ENCODE measurements at regions not wholly inside any gene's neighbourhood (a gene's known extent, or its start where the extent isn't known, plus 50 kb on each side); places are given as distances from the start of the nearest gene placed in this dataset.
"Not testable (repeated sequence)": the region's sequence is repeated elsewhere in the genome, so short reads cannot be mapped to it uniquely, and the experiment has no call there.

GRCh38 chr17:5913032-5913531, 157.1 kb upstream of the WSCD1 start:
- ATAC-seq (ENCODE audit: poor library complexity), result no peak
- intact Hi-C loops (cut with DNase I), result no loop called here
- DNase-seq, result no peak

DNA sequence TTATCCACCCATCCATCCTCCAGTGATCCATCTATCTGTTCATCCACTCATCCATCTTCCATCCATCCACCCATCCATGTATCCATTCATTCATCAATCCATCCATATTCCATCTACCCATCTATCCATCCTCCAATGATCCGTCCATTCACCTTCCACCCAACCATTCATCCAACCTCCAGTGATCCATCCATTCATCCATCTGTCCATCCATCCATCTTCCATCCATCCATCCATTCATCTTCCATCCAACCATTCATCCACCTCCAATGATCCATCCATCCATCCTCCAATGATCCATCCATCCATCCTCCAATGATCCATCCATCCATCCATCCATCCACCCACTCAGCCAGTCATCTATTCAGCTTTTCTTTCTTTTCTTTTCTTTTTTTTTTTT, 156.5 kb upstream of the WSCD1 start:
- ATAC-seq (ENCODE audit: poor library complexity), result no peak
- intact Hi-C loops (cut with DNase I), result no loop called here

DNA sequence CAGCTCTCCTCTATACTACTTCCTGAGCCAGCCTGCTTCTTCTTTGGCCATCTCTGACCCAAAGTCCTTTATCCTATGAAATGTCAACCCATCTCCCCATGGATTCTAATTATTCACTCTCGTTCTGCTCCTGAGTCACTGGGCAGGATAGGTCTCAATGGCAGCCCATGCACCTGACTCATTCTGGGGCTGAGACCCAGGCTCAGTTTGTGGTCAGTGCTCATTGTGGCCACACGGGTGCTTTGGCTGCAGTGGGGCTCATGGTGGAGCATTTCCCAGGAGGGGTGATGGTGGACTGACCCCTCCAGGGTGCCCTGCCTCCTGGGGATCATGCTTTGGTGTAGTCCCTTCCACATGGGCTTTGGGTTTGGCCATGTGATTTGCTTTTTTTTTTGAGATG, 154.8 kb upstream of the WSCD1 start:
- ATAC-seq (ENCODE audit: poor library complexity), result no peak
- DNase-seq, result no peak
- intact Hi-C loops (cut with DNase I), result no loop called here

More for the DNA sequence above, 156.5 kb upstream of the WSCD1 start:
- DNase-seq, result no peak

DNA sequence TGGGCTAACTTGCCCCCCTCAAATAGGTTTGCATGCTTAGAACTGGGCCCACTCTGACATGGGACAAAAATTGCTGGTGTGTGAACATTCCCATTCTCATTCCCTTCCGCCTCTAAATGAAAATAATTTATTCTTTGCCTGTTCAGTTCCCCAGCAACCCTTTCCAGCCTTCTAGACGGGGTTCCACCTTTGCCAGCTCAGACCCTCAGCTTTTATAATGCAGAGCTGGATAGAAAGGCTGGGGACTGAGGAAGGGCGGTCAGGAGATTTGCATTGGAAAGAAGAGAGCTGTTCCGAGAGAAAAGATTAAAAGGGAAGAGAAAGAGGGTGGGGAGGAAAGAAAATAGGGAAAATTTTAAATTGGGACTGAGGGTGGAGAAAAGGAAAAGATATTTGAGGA, 151.1 kb upstream of the WSCD1 start:
- ATAC-seq (ENCODE audit: poor library complexity), result no peak
- no peak for DNase-seq

DNA sequence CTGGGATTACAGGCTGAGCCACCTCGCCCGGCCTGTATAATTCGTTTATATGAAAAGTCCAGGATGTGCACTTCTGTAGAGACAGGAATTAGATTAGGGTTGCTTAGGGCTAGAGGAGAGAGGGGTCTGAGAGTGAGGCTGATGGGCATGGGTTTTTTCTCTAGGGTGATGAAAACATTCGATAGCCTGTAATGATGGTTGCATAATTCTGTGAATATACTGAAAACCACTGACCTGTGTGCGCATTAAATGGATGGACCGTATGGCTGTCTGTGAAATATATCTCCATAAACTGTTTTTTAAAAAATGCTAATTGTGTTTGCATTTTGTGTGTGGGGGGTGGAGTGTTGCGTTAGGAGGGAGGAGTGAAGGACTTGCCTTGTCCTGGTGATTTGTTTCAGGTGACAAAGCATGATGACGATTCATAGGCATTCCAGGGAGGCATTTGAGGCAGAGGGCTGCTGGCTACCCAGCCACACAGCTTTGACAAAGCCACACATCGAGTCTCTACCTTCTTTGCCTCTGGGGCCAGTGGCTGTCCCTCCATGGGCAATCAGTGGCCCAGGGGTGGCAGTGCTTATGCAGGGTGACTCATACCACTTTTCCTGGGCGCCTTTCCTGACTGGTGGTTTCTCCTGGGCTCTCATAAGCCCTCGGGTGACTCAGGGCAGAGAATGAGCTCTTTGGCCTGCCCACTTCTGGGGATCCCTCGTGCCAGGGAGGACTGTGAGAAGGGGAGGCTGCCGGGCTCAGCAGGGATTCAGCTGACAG, 148.5 kb upstream of the WSCD1 start:
- DNase-seq (no peak), ATAC-seq (ENCODE audit: poor library complexity) (no peak)
- intact Hi-C loops (cut with DNase I), result no loop called here

More for the DNA sequence above, 151.1 kb upstream of the WSCD1 start:
- intact Hi-C loops (cut with DNase I), result no loop called here

- ATAC-seq (ENCODE audit: poor library complexity), result no peak
- intact Hi-C loops (cut with DNase I), result no loop called here
- no peak for DNase-seq
Measured at GRCh38 chr17:5922476-5922875, 147.7 kb upstream of the WSCD1 start.

DNA sequence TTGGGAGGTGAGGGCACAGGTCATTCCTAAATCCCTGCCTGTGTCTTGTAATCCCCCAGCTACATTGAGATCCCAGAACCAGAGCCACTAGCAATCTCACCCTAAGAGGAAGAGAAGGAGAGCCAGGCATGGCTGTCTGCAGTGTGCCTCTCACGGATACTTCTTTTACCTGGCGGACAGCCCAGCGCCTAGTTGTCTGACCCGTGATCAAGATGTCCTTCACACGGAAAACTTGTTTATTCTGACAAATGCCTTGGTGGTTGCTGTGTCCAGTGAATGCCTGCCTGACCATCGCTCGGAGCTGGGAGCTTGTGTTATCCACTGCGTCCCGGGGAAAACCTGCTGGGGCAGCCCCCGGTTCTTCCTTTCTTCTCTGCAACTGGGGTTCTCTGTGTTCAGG, 140.5 kb upstream of the WSCD1 start:
- intact Hi-C loops (cut with DNase I), result no loop called here
- DNase-seq, result no peak
- no peak for ATAC-seq (ENCODE audit: poor library complexity)

DNA sequence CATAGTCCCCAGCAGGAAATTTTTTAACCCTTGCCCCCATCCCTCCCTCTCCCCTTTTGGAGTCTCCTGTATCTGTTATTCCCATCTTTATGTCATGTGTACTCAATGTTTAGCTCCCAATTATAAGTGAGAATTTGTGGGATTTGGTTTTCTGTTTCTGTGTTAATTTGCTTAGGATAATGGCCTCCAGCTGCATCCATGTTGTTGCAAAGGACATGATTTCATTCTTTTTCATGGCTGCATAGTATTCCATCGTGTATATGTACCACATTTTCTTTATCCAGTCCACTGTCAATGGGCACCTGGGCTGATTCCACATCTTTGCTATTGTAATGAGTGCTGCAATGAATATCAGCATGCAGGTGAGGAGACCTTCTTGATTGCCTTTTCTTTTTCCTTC, 139.6 kb upstream of the WSCD1 start:
- intact Hi-C loops (cut with DNase I); ATAC-seq (ENCODE audit: poor library complexity): not testable (repeated sequence)

GRCh38 chr17:5931616-5932015, 138.6 kb upstream of the WSCD1 start:
- intact Hi-C loops (cut with DNase I), result no loop called here
- no peak for ATAC-seq (ENCODE audit: poor library complexity)
- DNase-seq, result no peak

More for the DNA sequence above, 139.6 kb upstream of the WSCD1 start:
- DNase-seq, result not testable (repeated sequence)

- DNase-seq, result no peak
- ATAC-seq (ENCODE audit: poor library complexity), result no peak
- intact Hi-C loops (cut with DNase I), result no loop called here
Measured at GRCh38 chr17:5933430-5933829, 136.7 kb upstream of the WSCD1 start.

GRCh38 chr17:5941258-5941657, 128.9 kb upstream of the WSCD1 start:
- no peak for ATAC-seq (ENCODE audit: poor library complexity)
- intact Hi-C loops (cut with DNase I), result no loop called here
- DNase-seq, result no peak

- ATAC-seq (ENCODE audit: poor library complexity), result no peak
- no peak for DNase-seq
- intact Hi-C loops (cut with DNase I), result no loop called here
Measured at GRCh38 chr17:5942687-5943086, 127.5 kb upstream of the WSCD1 start.

- intact Hi-C loops (cut with DNase I), result no loop called here
Measured at GRCh38 chr17:5943232-5943631, 126.9 kb upstream of the WSCD1 start.

GRCh38 chr17:5943982-5944381, 126.2 kb upstream of the WSCD1 start:
- intact Hi-C loops (cut with DNase I), result no loop called here
- DNase-seq, result no peak
- no peak for ATAC-seq (ENCODE audit: poor library complexity)

More at GRCh38 chr17:5943232-5943631, 126.9 kb upstream of the WSCD1 start:
- no peak for ATAC-seq (ENCODE audit: poor library complexity)
- DNase-seq, result no peak

DNA sequence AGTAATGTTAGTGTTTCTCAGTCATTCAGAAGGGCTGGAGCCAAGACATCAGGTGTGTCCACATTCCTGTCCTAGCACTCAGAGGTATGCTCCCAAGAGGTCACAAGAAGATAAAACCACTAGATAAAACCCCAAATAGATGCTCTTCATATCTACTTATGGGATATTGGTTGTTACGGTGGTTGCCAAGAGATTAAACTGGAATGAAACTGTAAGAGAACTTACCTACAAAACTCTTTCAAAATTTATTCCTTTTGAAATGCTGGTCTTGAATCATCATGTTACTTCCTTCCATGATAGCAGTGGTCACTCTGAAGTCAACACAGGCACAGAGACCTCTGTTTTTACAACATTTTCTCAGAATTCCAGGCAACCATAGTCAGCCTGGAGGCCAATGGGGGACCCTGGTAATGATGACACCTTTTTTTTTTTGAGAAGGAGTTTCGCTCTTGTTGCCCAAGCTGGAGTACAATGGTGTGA, 122.4 kb upstream of the WSCD1 start:
- ATAC-seq (ENCODE audit: poor library complexity) (no peak), DNase-seq (no peak)
- intact Hi-C loops (cut with DNase I), result no loop called here

DNA sequence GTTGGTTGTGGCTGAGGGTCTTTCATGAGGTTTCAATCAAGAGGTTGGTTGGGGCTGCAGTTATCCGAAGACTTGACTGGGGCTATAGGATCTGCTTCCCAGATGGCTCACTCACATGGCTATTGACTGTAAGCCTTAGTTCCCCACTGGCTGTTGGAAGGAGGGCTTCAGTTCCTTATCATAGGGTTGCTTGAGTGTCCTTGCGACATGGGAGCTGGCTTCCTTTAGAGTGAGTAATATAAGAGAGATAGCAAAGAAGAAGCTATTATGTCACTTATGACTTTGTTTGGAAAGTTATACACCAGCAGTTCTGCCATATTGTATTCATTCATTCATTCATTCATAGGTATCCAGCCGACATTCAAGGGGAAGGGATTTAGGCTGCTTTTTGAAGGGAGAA, 121.4 kb upstream of the WSCD1 start:
- DNase-seq, result no peak
- intact Hi-C loops (cut with DNase I), result no loop called here
- ATAC-seq (ENCODE audit: poor library complexity), result no peak

- intact Hi-C loops (cut with DNase I), result no loop called here
- ATAC-seq (ENCODE audit: poor library complexity) (no peak), DNase-seq (no peak)
Measured at GRCh38 chr17:5950878-5951277, 119.3 kb upstream of the WSCD1 start.

- intact Hi-C loops (cut with DNase I), result no loop called here
- no peak for DNase-seq
- no peak for ATAC-seq (ENCODE audit: poor library complexity)
Measured at GRCh38 chr17:5951912-5952311, 118.3 kb upstream of the WSCD1 start.

DNA sequence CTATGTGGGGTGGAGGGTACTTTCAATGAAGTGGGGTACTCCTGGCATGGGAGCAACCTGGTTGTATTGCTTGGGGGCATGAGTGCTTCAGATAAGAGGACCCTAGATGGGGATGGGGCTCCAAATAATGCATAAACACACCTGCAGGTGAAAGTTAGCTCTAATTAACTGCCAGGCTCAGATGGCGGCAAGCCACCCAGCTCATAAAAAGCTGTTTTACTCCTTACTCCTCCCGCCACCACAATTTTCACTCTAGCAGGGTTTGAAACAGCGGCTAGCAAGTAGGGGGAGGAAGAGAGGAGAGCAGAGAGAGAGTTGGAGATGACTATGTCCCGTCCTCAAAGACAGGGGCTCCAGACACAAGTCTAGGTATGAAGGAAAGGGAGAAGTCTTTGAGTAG, 117.7 kb upstream of the WSCD1 start:
- intact Hi-C loops (cut with DNase I), result no loop called here
- DNase-seq (no peak), ATAC-seq (ENCODE audit: poor library complexity) (no peak)

GRCh38 chr17:5955764-5956163, 114.4 kb upstream of the WSCD1 start:
- no peak for DNase-seq
- ATAC-seq (ENCODE audit: poor library complexity), result no peak
- intact Hi-C loops (cut with DNase I), result no loop called here

DNA sequence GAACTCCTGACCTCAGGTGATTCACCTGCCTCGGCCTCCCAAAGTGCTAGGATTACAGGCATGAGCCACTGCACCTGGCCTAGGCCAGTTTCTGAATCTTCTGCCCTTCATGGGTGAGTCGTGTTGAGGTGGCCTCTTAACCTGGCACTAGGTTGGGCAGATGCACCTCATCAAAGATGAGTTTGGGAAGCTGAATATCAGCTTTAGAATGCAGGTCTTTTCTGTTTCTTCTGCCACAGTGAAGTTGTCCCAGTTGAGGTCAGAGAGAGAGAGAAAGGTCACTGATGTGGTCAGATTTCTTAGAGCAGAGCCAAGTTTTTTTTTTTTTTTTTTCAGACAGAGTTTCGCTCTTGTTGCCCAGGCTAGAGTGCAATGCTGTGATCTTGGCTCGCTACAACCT, 111.3 kb upstream of the WSCD1 start:
- intact Hi-C loops (cut with DNase I), result no loop called here

More for the DNA sequence above, 111.3 kb upstream of the WSCD1 start:
- DNase-seq, result no peak
- no peak for ATAC-seq (ENCODE audit: poor library complexity)
